Rectal smooth muscle tissue (tissue), 1 donor: ENCODE measurements at regions not wholly inside any gene's neighbourhood (a gene's known extent, or its start where the extent isn't known, plus 50 kb on each side); places are given as distances from the start of the nearest gene placed in this dataset.
"Not testable (repeated sequence)": the region's sequence is repeated elsewhere in the genome, so short reads cannot be mapped to it uniquely, and the experiment has no call there.

Experiments
- H3K27ac ChIP-seq: one replicate; pipeline ENCODE4 v1.7.0; 2013; ENCODE audit warnings: low read depth, low read length, inconsistent platforms
- H3K27me3 ChIP-seq: one replicate; pipeline ENCODE4 v1.7.0; 2013; ENCODE audit warnings: low read length; ENCODE audit not compliant: control insufficient read depth, insufficient read depth
- H3K36me3 ChIP-seq: one replicate; pipeline ENCODE4 v1.7.0; 2013; ENCODE audit warnings: low read length; ENCODE audit not compliant: control insufficient read depth, insufficient read depth
- H3K4me1 ChIP-seq: one replicate; pipeline ENCODE4 v1.7.0; 2013; ENCODE audit warnings: low read length; ENCODE audit not compliant: control insufficient read depth, insufficient read depth
- H3K4me3 ChIP-seq: one replicate; pipeline ENCODE4 v1.7.0; 2013; ENCODE audit warnings: low read length
- H3K9ac ChIP-seq: one replicate; pipeline ENCODE4 v1.7.0; 2013; ENCODE audit warnings: low read length

GRCh38 chr22:17318817-17319216, 50.4 kb upstream of the CECR2 start:
- Histone ChIP-seq H3K36me3 (no peaks in the 10 kb centered on the region), H3K27ac (no peak overlapping the region), H3K27me3 (no peaks in the 10 kb centered on the region), H3K9ac (no peak overlapping the region), H3K4me1 (no peaks in the 10 kb centered on the region), H3K4me3 (no peak overlapping the region)

- Histone ChIP-seq H3K27ac (no peak overlapping the region), H3K4me1 (no peaks in the 10 kb centered on the region)
Measured at GRCh38 chr22:17315310-17315709, 54.0 kb upstream of the CECR2 start.

GRCh38 chr22:17314487-17314886, 54.8 kb upstream of the CECR2 start:
- Histone ChIP-seq H3K9ac (no peak overlapping the region), H3K27ac (no peak overlapping the region), H3K4me1 (no peaks in the 10 kb centered on the region), H3K36me3 (no peaks in the 10 kb centered on the region), H3K4me3 (no peak overlapping the region), H3K27me3 (no peaks in the 10 kb centered on the region)

More at GRCh38 chr22:17315310-17315709, 54.0 kb upstream of the CECR2 start:
- no peak overlapping the region for H3K4me3 ChIP-seq
- no peaks in the 10 kb centered on the region for H3K36me3 ChIP-seq
- H3K9ac ChIP-seq, result no peak overlapping the region
- no peaks in the 10 kb centered on the region for H3K27me3 ChIP-seq

GRCh38 chr22:17313626-17314025, 55.6 kb upstream of the CECR2 start:
- no peak overlapping the region for H3K9ac ChIP-seq
- no peaks in the 10 kb centered on the region for H3K4me1 ChIP-seq
- no peak overlapping the region for H3K27ac ChIP-seq
- no peaks in the 10 kb centered on the region for H3K36me3 ChIP-seq
- H3K4me3 ChIP-seq, result no peak overlapping the region
- no peaks in the 10 kb centered on the region for H3K27me3 ChIP-seq

- no peaks in the 10 kb centered on the region for H3K4me1 ChIP-seq
- no peak overlapping the region for H3K27ac ChIP-seq
- H3K4me3 ChIP-seq, result no peak overlapping the region
- no peak overlapping the region for H3K9ac ChIP-seq
- no peaks in the 10 kb centered on the region for H3K36me3 ChIP-seq
- no peaks in the 10 kb centered on the region for H3K27me3 ChIP-seq
Measured at GRCh38 chr22:17307566-17307965, 61.7 kb upstream of the CECR2 start.

GRCh38 chr22:17305076-17305475, 64.2 kb upstream of the CECR2 start:
- Histone ChIP-seq H3K9ac (no peak overlapping the region), H3K27ac (no peak overlapping the region), H3K36me3 (no peaks in the 10 kb centered on the region), H3K4me1 (no peaks in the 10 kb centered on the region), H3K27me3 (no peaks in the 10 kb centered on the region), H3K4me3 (no peak overlapping the region)

- Histone ChIP-seq H3K9ac (no peak overlapping the region), H3K27ac (no peak overlapping the region), H3K4me1 (no peaks in the 10 kb centered on the region), H3K36me3 (no peaks in the 10 kb centered on the region), H3K27me3 (no peaks in the 10 kb centered on the region), H3K4me3 (no peak overlapping the region)
Measured at GRCh38 chr22:17303840-17304779, 65.2 kb upstream of the CECR2 start.

- Histone ChIP-seq H3K36me3 (no peaks in the 10 kb centered on the region), H3K4me1 (no peaks in the 10 kb centered on the region), H3K9ac (no peak overlapping the region), H3K4me3 (no peak overlapping the region), H3K27me3 (no peaks in the 10 kb centered on the region), H3K27ac (no peak overlapping the region)
Measured at GRCh38 chr22:17303441-17303839, 65.8 kb upstream of the CECR2 start.

- no peak overlapping the region for H3K9ac ChIP-seq
- no peaks in the 10 kb centered on the region for H3K27me3 ChIP-seq
- no peak overlapping the region for H3K27ac ChIP-seq
- H3K4me3 ChIP-seq, result no peak overlapping the region
- H3K36me3 ChIP-seq, result no peaks in the 10 kb centered on the region
- H3K4me1 ChIP-seq, result no peaks in the 10 kb centered on the region
Measured at GRCh38 chr22:17302616-17303015, 66.6 kb upstream of the CECR2 start.

GRCh38 chr22:17300926-17301325, 68.3 kb upstream of the CECR2 start:
- H3K27ac ChIP-seq, result no peak overlapping the region
- no peak overlapping the region for H3K4me3 ChIP-seq
- no peaks in the 10 kb centered on the region for H3K4me1 ChIP-seq
- no peaks in the 10 kb centered on the region for H3K27me3 ChIP-seq
- H3K36me3 ChIP-seq, result no peaks in the 10 kb centered on the region
- H3K9ac ChIP-seq, result no peak overlapping the region

- not testable (repeated sequence) for H3K27me3 ChIP-seq, H3K36me3 ChIP-seq, H3K4me3 ChIP-seq, H3K4me1 ChIP-seq, H3K27ac ChIP-seq, H3K9ac ChIP-seq
Measured at GRCh38 chr22:17298805-17299502, 70.3 kb upstream of the CECR2 start.

GRCh38 chr22:17285656-17286055, 66.4 kb upstream of the ADA2 start:
- Histone ChIP-seq H3K27me3 (no peaks in the 10 kb centered on the region), H3K36me3 (no peaks in the 10 kb centered on the region)

More at GRCh38 chr22:17285656-17286055, 66.4 kb upstream of the ADA2 start:
- Histone ChIP-seq H3K4me1 (no peaks in the 10 kb centered on the region), H3K4me3 (no peak overlapping the region), H3K9ac (no peak overlapping the region), H3K27ac (no peak overlapping the region)
